K562 (cell line): ENCODE measurements at regions not wholly inside any gene's neighbourhood (a gene's known extent, or its start where the extent isn't known, plus 50 kb on each side); places are given as distances from the start of the nearest gene placed in this dataset.

Source experiments
- ATAC-seq: fragments of 200-7000 bp; cut with Tn5 transposase; 3 replicates; pipeline ENCODE4 v1.9.1; 2020; ENCODE audit warnings: moderate library complexity
- BruUV-seq: library from RNA; stranded (reverse); fragments of 400-500 nt; replicated peaks from 2 replicates; lab custom pipeline; 2021; lab: Mats Ljungman, UMichigan
- CTCF ChIA-PET: fragments of 300-600 bp; formaldehyde crosslinking; extraction: SDS; loops from one replicate; lab custom pipeline; 2021; ENCODE audit warnings: low intra/inter-chr PET ratio; lab: Yijun Ruan, JAX
- POLR2A ChIA-PET: fragments of 300-600, 350-650 bp; sonication (Branson Sonifier 250); formaldehyde crosslinking; extraction: SDS; loops from one replicate; lab custom pipeline; 2021; ENCODE audit warnings: antibody characterized with exemption, inconsistent platforms; lab: Yijun Ruan, JAX
- DNase-seq, 4 experiments: peaks; one replicate each; pipeline versions ENCODE4 v3.0.0 to v3.0.0-alpha.2; 2011 to 2018; ENCODE audit warnings: low spot score in 3 of 4, mixed read lengths in 3 of 4; ENCODE audit errors: extremely low read depth in 1 of 4
- FAIRE-seq: peaks from 2 replicates; lab custom pipeline; 2011; peaks lifted over from hg19 to GRCh38; lab: Jason Lieb, UNC
- H2AFZ ChIP-seq: 2 replicates; pipeline ENCODE4 v1.6.0; 2011; ENCODE audit warnings: low read depth, low read length, control low read depth, inconsistent platforms
- H3K27ac ChIP-seq: fragments of 200-600 bp; 3 replicates; pipeline ENCODE4 v1.8.0; 2011; ENCODE audit warnings: low read depth, mild to moderate bottlenecking, control low read depth, inconsistent platforms, low read length, moderate library complexity, mixed read lengths; ENCODE audit errors: extremely low read depth
- H3K27me3 ChIP-seq, 2 experiments: fragments of 300-600 bp in 1 of 2; 2 replicates in 1 of 2; 3 replicates in 1 of 2; pipeline versions ENCODE4 v1.6.0 to v1.8.0; 2011; ENCODE audit warnings: inconsistent platforms in 2 of 2, low read length in 2 of 2, mild to moderate bottlenecking in 1 of 2, mixed read lengths in 1 of 2, moderate library complexity in 1 of 2; ENCODE audit not compliant: control insufficient read depth in 2 of 2, insufficient read depth in 2 of 2
- H3K36me3 ChIP-seq: fragments of 300-600 bp; 3 replicates; pipeline ENCODE4 v1.8.0; 2011; ENCODE audit warnings: mild to moderate bottlenecking, low read length, inconsistent platforms; ENCODE audit not compliant: control insufficient read depth, insufficient read depth
- H3K4me1 ChIP-seq, 2 experiments: fragments of 200-600 bp in 1 of 2; replicated peaks in 1 of 2; 2 replicates in 1 of 2; 3 replicates in 1 of 2; pipeline versions ENCODE4 v1.5.1 to v1.8.0; 2011; ENCODE audit warnings: inconsistent platforms in 2 of 2, low read length in 2 of 2, mild to moderate bottlenecking in 1 of 2, mixed read lengths in 1 of 2, moderate library complexity in 1 of 2; ENCODE audit not compliant: control insufficient read depth in 2 of 2, insufficient read depth in 2 of 2
- H3K4me2 ChIP-seq: 2 replicates; pipeline ENCODE4 v1.6.1; 2011; ENCODE audit warnings: low read length, control low read depth, inconsistent platforms, mixed read lengths; ENCODE audit not compliant: insufficient read depth
- H3K4me3 ChIP-seq: fragments of 200-600 bp; sonication (generic), shearing (Covaris generic); 2 replicates; pipeline ENCODE4 v1.5.1; 2016; ENCODE audit warnings: control low read depth, inconsistent platforms
- H3K79me2 ChIP-seq: fragments of 200-600 bp; 3 replicates; pipeline ENCODE4 v1.8.0; 2011; ENCODE audit warnings: low read length, inconsistent platforms; ENCODE audit not compliant: control insufficient read depth, insufficient read depth
- H3K9ac ChIP-seq, 2 experiments: 2 replicates each; pipeline versions ENCODE4 v1.6.0 to v1.6.1; 2011; ENCODE audit warnings: low read depth in 2 of 2, low read length in 2 of 2, control low read depth in 1 of 2, inconsistent platforms in 1 of 2, mild to moderate bottlenecking in 1 of 2, mixed read lengths in 1 of 2; ENCODE audit not compliant: insufficient read depth in 1 of 2
- H3K9me1 ChIP-seq: one replicate; pipeline ENCODE4 v1.6.0; 2011; ENCODE audit warnings: inconsistent platforms, mild to moderate bottlenecking, low read length, moderate library complexity; ENCODE audit not compliant: control insufficient read depth, insufficient read depth
- H3K9me3 ChIP-seq: replicated peaks from 2 replicates; pipeline ENCODE4 v1.5.1; 2011; ENCODE audit warnings: low read depth, low read length, inconsistent platforms; ENCODE audit not compliant: control insufficient read depth, insufficient read depth
- H4K20me1 ChIP-seq: replicated peaks from 2 replicates; pipeline ENCODE4 v1.6.1; 2011; ENCODE audit warnings: low read length, inconsistent platforms, mixed read lengths; ENCODE audit not compliant: control insufficient read depth, insufficient read depth
- CEBPG ChIP-seq, 3 experiments: fragments of 200-800 bp in 1 of 3; sonication (Bioruptor generic) in 1 of 3; sonication (generic) in 1 of 3; formaldehyde crosslinking in 1 of 3; IDR thresholded peaks in 2 of 3; conservative IDR thresholded peaks in 1 of 3; 2 replicates each; pipeline versions ENCODE4 v1.6.1 to v1.8.0; 2016 to 2022; ENCODE audit warnings: missing compliant biosample characterization in 2 of 3, missing genetic modification characterization in 2 of 3, mild to moderate bottlenecking in 1 of 3, missing genetic modification reagents in 1 of 3
- CREB1 ChIP-seq, 2 experiments: sonication (generic) in 1 of 2; formaldehyde crosslinking in 1 of 2; IDR thresholded peaks; 2 replicates each; pipeline versions ENCODE4 v1.6.1 to v1.8.0; 2012 to 2022; ENCODE audit warnings: inconsistent platforms in 1 of 2, mild to moderate bottlenecking in 1 of 2, missing genetic modification reagents in 1 of 2, moderate library complexity in 1 of 2
- GABPB1 ChIP-seq: sonication (generic); formaldehyde crosslinking; IDR thresholded peaks from 2 replicates; pipeline ENCODE4 v1.8.0; 2022; ENCODE audit warnings: mild to moderate bottlenecking, missing genetic modification reagents
- KDM2B ChIP-seq: fragments of 250-450 bp; sonication (Bioruptor Pico); IDR thresholded peaks from 2 replicates; pipeline ENCODE4 v1.8.0; 2021; ENCODE audit warnings: mild to moderate bottlenecking, moderate library complexity
- MTA2 ChIP-seq: fragments of 450-650 bp; IDR thresholded peaks from 2 replicates; pipeline ENCODE4 v1.6.1; 2016; ENCODE audit warnings: low read depth
- NFE2 ChIP-seq: IDR thresholded peaks from 2 replicates; pipeline ENCODE4 v1.6.1; 2014; ENCODE audit warnings: antibody characterized with exemption, low read depth
- PHB2 ChIP-seq: fragments of 450-650 bp; IDR thresholded peaks from 2 replicates; pipeline ENCODE4 v1.6.1; 2017; ENCODE audit warnings: low read depth
- POLR2AphosphoS2 ChIP-seq: IDR thresholded peaks from 2 replicates; pipeline ENCODE4 v1.6.1; 2012; ENCODE audit warnings: low read length, improper control_type of control experiment
- RBFOX2 ChIP-seq: fragments of 200-400 bp; formaldehyde crosslinking; IDR thresholded peaks from 2 replicates; pipeline ENCODE4 v1.6.1; 2017; ENCODE audit warnings: low read depth, mild to moderate bottlenecking, low read length, moderate library complexity
- RFX5 ChIP-seq: IDR thresholded peaks from 2 replicates; pipeline ENCODE4 v1.6.1; 2011; ENCODE audit warnings: low read depth, mild to moderate bottlenecking, improper control_type of control experiment, low read length
- SMARCA4 ChIP-seq: fragments of 450-650 bp; IDR thresholded peaks from 2 replicates; pipeline ENCODE4 v1.6.1; 2016
- TAL1 ChIP-seq: fragments of 450-650 bp; IDR thresholded peaks from 2 replicates; pipeline ENCODE4 v1.6.1; 2016; ENCODE audit warnings: mild to moderate bottlenecking
- UBTF ChIP-seq, 2 experiments: IDR thresholded peaks; 2 replicates each; pipeline ENCODE4 v1.6.1; 2012; ENCODE audit warnings: improper control_type of control experiment in 2 of 2, low read depth in 2 of 2, low read length in 2 of 2, borderline replicate concordance in 1 of 2
- ZNF197 ChIP-seq: fragments of 200-800 bp; sonication (Bioruptor generic); IDR thresholded peaks from 2 replicates; pipeline ENCODE4 v1.6.1; 2016; ENCODE audit warnings: low read depth, missing genetic modification characterization, missing compliant biosample characterization
- ZNF551 ChIP-seq: fragments of 250-450 bp; sonication (Bioruptor Pico); IDR thresholded peaks from 2 replicates; pipeline ENCODE4 v1.5.0; 2021; ENCODE audit warnings: mild to moderate bottlenecking, moderate library complexity
- ZNF699 ChIP-seq: fragments of 250-450 bp; sonication (Bioruptor Pico); IDR thresholded peaks from 2 replicates; pipeline ENCODE4 v1.8.0; 2021; ENCODE audit warnings: mild to moderate bottlenecking, moderate library complexity; ENCODE audit not compliant: insufficient replicate concordance
- WGBS: fragments of 100-300 bp; shearing (Covaris generic); methylation state at CpG from one replicate; pipeline ENCODE4 v1.1.6; 2016; ENCODE audit warnings: low coverage, mixed read lengths; ENCODE audit not compliant: insufficient coverage; ENCODE audit errors: missing lambda C conversion rate; 5-methylcytosine and 5-hydroxymethylcytosine counted together
- in situ Hi-C: fragments of 300-500 bp; cut with MboI; formaldehyde crosslinking; loops from 4 replicates; pipeline ENCODE4 v1.15.0; 2018; ENCODE audit warnings: inconsistent platforms, mixed read lengths
- intact Hi-C: fragments of 100-400 bp; cut with micrococcal nuclease; formaldehyde crosslinking; loops from 2 replicates; pipeline ENCODE4 v1.14.2; 2022

- intact Hi-C loops: no loop called here
- H3K9me3 ChIP-seq: no peaks in the 10 kb centered on the region
- CTCF ChIA-PET: no interaction called here
- H3K27ac ChIP-seq: no peak overlapping the region
- H3K4me2 ChIP-seq: no peak overlapping the region
- H2AFZ ChIP-seq: no peak overlapping the region
- H3K4me1 ChIP-seq: no peaks in the 10 kb centered on the region
- no peaks in the 10 kb centered on the region for H3K79me2 ChIP-seq
- WGBS: 0% methylated on average over 3 of the region's 3 CpGs
- FAIRE-seq: no peak
- no peak for ATAC-seq
- H4K20me1 ChIP-seq: no peaks in the 10 kb centered on the region
- H3K36me3 ChIP-seq: no peaks in the 10 kb centered on the region
- TF ChIP-seq KDM2B: no peak
- no peak for TF ChIP-seq CEBPG (CRISPR knock-in tag; IDR thresholded peaks at IDR 0.05)
- no peak for TF ChIP-seq CEBPG (tag; conservative IDR thresholded peaks at IDR 0.05 in 1 of 2, IDR thresholded peaks at IDR 0.05 in 1 of 2)
- TF ChIP-seq SMARCA4: no peak
- no peak for TF ChIP-seq PHB2
- TF ChIP-seq, all 486 proteins: peak for 0
- Histone ChIP-seq H3K27me3 (no peaks in the 10 kb centered on the region), H3K9ac (no peak overlapping the region), H3K4me3 (no peak overlapping the region), H3K9me1 (no peaks in the 10 kb centered on the region)
- BruUV-seq: no TSS peak
- in situ Hi-C loops: no loop called here
- no peak for DNase-seq
- POLR2A ChIA-PET: no interaction called here
Observed at GRCh38 chr2:36087344-36087743, 268.2 kb upstream of the CRIM1 start.

GRCh38 chr2:36079793-36080192 is 275.8 kb upstream of the CRIM1 start:
- Histone ChIP-seq H3K4me2 (no peak overlapping the region), H3K9me1 (no peaks in the 10 kb centered on the region), H3K4me3 (no peak overlapping the region), H3K9me3 (0 out of 2 replicates have a peak, but pooled peaks cover 2% of the 10 kb centered on the region), H3K4me1 (no peaks in the 10 kb centered on the region), H3K27ac (no peak overlapping the region), H3K36me3 (no peaks in the 10 kb centered on the region)
- CTCF ChIA-PET: no interaction called here
- FAIRE-seq (no peak), DNase-seq (no peak), ATAC-seq (no peak)
- BruUV-seq: no TSS peak
- 0% methylated on average over 1 of the region's 1 CpG for WGBS
- intact Hi-C loops: no loop called here
- in situ Hi-C loops: no loop called here
- no peak for TF ChIP-seq TAL1
- no peak for TF ChIP-seq GABPB1 (CRISPR knock-in tag)
- no peak for TF ChIP-seq UBTF (IDR thresholded peaks at IDR 0.05; ENCODE audit: borderline replicate concordance in 1 of 2, low read depth in 2 of 2, low read length in 2 of 2)
- no peak for TF ChIP-seq RFX5
- no peak for TF ChIP-seq MTA2
- TF ChIP-seq ZNF551 (CRISPR knock-in tag): no peak
- TF ChIP-seq CREB1 (IDR thresholded peaks at IDR 0.05): no peak
- no peak for TF ChIP-seq CREB1 (CRISPR knock-in tag; IDR thresholded peaks at IDR 0.05)
- TF ChIP-seq RBFOX2: no peak
- no peak for TF ChIP-seq NFE2
- TF ChIP-seq ZNF699 (CRISPR knock-in tag): no peak
- TF ChIP-seq ZNF197 (CRISPR knock-in tag): no peak
- TF ChIP-seq POLR2AphosphoS2: no peak
- TF ChIP-seq, all 486 proteins: peak for 0
- H3K27me3 ChIP-seq: no peaks in the 10 kb centered on the region
- H3K79me2 ChIP-seq: no peaks in the 10 kb centered on the region
- no peak overlapping the region for H2AFZ ChIP-seq
- H4K20me1 ChIP-seq: no peaks in the 10 kb centered on the region
- POLR2A ChIA-PET: no interaction called here
- H3K9ac ChIP-seq: no peak overlapping the region
